ENCODE measurements at regions not wholly inside any gene's neighbourhood (a gene's known extent, or its start where the extent isn't known, plus 50 kb on each side); places are given as distances from the start of the nearest gene placed in this dataset.
"Not testable (repeated sequence)": the region's sequence is repeated elsewhere in the genome, so short reads cannot be mapped to it uniquely, and the experiment has no call there.

DNA sequence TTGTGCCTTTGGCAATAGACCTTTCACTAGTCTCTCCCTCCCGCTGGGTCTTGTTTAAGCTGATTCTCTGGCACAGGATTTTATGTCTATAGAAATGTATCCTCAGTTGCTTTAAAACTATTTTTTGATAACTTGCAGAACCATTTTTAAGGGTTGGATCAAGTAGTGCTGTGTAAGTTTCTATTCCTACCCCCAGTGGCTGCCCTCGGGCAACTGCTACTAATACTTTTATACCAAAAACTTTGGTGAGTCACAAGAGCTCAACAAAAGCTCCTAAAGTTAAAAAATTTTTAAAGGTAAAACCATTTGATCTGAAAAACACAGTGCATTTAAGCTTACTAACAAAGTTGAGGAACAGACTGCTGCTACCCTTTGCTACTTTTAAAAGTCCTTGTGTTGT lies 1460.6 kb upstream of the PCDH7 start:
- no peak for DNase-seq

DNA sequence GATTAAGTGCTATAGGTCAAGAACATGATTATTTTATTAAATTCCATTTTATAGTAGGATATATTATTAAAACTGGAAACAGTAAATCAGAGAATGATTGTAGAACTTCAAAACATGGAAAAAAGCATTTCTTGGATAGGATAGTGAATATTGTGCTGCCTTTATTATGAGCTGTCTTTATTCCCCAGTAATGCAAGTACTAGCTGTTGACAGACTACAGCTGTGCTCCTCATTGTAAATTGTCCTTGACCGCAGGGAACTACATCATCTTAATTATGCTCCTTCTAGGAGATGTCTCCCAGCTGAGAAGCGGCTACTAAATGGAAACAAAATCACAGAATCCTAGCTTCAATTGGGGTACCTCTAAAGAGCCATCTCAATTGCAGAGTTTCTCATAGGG lies 1457.2 kb upstream of the PCDH7 start:
- DNase-seq = no peak

DNA sequence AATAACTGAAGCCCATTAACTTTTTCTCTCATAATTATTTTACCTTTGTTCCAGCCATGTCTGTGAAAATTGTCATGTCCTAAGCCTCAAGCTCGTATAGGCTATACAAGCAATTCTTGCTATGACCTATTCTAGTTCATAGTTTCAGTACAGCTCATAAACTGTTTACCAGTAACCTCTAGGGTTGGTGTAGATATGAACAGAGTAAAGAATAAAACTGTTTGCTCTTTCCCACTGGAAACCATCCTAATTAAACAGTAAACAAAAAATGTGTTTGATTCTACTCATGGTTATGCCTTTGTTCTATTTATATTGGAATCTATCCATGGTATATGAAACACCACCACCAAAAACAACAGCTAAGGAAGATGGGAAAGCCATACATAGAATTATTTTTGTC lies 1444.0 kb upstream of the PCDH7 start:
- DNase-seq = no peak

DNA sequence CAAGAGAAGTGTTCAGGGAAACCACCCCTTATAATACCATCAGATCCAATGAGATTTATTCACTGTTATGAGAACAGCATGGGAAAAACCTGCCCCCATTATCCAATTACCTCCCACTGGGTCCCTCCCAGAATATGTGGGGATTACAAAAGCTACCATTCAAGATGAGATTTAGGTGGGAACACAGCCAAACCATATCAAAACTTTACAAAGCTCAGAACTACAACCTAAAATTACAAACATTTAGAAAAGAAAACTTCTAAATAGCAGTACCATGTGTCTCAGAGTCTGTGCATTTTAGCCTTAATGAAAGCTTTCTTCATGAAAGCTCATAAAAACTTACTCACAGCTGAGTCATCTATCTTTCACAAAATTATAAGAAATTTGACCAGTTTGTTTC lies 1442.8 kb upstream of the PCDH7 start:
- DNase-seq = peak; percentile 3

DNA sequence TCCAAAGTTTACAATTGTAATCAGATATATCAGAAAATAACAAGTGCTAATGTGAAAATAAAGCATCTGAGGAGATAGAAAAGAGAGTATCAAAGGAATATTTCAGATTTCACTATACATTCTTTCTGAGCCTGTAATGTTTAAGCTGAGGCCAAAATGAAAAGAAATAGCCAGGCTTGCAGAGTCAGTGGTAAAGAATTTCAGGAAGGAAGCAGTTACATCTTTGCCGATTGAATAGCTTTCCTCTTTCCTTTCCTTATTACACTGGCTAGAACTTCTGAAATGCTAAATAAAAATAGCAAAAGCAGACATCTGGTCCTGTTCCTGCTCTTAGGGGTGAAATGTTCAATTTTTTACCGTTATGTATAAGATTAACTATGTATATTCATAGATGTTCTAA lies 1441.6 kb upstream of the PCDH7 start:
- DNase-seq = peak; percentile 3

DNA sequence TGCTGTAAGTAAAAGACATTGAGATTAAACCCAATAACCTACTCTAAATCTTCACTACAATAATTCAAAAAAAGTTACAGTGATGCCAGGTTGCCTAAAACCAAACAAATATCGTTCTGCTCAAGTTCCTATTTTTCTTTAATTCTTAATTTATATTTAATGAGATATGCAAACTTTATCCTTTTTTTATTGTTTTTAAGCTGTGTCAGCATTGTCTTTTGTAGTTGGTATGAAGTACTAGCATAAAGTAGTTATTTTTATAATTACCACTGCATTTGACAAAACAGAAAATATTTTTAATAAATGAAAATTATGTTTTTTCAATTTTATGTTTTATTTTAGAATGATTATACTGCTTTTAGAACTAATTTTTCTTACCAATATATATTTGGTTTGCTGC lies 1431.1 kb upstream of the PCDH7 start:
- DNase-seq = no peak

DNA sequence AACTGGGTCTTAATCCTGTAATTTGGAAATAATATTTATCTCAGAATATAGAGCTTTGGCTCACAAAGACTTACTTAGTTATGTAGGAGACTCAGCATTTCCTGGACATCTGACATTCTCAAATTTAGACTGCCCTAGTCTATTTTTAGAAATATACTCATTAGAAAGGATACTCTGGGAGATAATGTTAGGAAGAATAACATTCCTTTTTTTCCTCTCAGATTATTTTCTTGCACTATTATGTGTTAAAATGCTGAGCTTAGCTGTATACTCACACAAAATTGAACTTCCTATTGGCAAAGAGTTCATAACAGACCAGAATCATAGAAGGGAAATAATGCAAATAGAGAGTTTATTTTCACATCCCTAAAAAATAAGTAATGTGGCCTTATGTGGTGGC lies 1424.9 kb upstream of the PCDH7 start:
- DNase-seq = no peak

DNA sequence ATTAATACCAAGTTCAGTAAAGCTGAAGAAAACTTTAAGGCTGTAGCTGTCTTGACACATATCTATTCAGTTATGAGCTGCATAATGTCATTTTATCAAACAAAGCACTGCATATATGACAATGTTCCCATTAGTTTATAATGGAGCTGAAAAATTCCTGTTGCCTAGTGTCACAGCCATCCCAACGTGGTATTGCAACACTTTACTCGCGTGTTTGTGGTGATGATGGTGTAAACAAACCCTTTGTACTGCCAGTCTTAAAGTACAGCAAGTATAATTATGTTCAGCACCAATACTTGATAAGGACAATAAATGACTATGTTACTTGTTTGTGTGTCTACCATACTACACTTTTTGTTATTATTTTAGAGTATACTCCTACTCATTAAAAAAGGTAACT lies 1415.6 kb upstream of the PCDH7 start:
- no peak for DNase-seq

DNA sequence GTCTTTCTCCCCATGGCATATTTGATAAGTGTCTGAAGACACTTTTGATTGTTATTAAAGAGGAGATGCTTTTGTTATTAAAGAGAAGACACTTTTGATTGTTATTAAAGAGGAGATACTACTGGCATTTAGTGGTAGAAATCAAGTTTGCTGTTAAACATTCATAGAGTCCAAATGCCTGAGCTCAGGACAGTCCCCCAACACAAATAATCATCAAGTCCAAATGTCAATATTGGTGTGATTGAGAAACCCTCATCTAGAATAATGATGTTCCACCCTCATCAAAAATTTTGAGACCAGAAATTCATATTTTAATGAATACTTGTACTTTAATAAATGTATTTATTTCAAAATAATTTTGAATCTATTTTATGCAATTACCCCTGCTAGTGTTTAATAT lies 1412.9 kb upstream of the PCDH7 start:
- no peak for DNase-seq

DNA sequence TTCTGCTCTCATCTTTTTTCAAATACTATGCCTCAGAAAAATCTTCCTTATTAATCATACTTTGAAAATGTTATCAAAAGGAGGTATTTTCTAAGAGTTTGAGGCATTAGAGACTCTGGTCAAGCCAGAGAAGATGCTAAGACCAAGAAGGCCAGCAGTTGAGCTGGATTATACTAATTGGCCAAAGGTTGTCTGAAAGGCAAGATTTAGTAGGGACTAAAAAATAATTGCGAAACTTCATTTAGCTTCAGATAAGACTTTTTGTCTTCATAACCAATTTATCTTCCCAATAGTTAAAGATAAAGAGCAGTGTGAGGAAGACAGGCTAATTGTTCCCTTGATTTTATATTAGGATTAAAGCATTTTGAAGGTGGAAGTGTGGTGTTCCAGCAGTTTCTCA lies 1412.4 kb upstream of the PCDH7 start:
- DNase-seq = no peak

DNA sequence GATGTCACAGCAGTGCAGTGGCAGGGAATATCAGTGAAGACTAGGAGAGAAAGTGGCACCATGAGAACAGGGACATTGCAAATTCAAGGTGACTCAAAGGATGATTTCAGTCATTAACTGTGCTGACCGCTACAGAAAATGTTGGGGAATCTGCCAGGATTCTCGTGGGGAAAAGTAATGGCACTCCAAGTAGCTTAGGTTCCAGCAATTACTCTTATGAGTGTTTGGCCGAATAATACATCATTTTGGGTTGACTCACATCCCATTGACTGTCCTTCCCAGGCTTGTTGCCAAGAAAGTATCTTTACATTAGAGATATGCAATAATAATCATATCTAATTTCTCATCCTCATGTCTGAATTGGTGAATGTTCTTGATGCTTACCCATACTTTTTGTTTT lies 1411.1 kb upstream of the PCDH7 start:
- DNase-seq = no peak

DNA sequence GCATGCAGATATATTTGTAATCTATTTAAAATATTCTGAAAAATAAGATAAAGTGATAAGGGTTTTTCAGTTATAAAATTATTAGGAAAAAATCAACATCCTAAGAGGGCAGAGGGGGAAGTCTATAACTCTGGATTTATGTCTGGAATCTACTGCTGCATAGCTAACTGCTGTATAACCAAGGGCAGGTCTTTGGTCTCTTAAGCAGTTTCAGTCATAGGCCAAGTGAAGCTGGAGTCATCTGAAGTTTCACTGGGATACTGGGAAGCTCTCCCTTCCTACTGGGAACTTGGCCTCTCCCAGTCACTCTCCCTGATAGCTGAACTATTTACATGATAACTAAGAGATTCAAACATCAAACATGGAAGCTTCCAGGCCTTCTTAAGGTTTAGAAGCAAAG lies 1409.9 kb upstream of the PCDH7 start:
- no peak for DNase-seq

DNA sequence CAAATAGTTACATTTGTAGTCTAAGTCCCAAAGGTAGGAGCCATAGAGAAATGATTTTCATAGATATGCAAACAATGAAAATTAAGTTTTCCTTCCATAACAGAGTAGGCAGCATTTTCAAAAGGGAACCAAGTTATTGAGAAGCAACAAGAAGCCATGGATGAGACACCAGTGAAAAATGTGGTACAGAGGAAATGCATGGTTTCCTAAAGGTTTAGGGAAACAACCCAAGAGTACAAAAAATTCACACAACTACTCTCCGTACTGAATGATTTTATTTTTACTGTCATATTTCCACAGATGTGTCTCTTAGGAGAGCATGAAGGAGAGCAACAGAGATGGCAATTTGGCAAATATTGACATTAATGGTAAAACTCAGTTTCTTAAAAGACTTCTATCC lies 1408.9 kb upstream of the PCDH7 start:
- no peak for DNase-seq

DNA sequence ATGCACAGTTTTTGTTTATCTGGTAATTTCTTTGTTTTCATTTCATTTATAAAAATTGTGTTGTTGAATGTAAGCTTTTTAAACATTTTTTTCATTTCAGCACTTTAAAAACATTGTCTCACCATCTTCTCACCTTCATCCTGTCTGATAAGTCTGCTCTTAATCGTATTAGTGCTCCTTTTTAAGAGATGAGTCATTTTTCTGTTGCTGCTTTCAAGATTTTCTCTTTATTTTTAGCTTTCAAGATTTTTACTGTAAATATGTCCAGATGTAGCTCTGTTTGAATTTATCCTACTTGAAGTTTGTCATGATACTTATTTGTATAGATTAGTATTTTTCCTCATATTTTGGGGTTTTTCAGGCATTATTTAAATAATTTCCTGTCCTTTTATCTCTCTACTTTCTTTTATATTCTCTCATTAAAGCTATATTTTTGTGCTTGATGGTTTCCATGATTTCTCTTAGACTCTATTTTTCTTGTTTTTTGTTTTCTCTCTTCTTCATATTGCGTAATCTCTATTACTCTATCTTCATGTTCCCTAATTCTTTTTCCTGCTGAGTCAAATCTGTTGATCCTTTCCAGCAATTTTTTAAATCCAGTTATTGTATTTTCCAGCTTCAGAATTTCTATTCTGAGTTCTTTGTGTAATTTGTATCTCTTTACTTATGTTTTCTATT lies 1400.4 kb upstream of the PCDH7 start:
- DNase-seq = no peak

DNA sequence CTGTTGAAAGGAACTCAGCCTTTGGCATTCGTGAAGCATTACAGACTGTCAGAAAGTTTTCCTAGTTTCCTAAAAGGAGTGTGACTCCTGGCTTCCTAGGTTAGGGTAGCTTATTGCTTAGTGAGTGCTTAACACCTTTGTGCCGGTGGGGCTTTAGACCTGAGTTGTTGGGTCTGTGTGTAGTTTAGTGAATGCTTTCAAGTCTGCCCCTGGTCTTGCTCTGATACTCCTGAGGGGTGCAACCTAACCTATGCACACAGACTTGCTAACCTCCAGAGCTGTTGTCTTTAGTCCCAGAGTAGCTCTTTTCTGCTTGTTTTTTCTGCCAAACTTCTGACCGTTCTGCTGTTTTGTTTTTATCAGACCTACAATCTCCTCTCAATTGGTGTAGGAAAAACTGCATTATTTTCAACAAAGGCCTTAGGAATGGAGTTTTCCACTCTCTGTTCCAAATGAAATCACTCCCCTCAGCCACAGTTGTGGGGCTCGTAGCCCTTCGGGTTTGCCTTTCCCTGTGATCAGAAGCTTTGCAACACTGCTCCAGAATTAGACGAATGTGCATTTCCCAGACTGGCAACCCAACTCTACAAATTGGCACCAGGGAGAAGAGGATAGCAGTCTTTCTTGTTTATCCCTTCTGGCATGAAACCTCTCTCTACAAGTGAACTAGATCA lies 1399.1 kb upstream of the PCDH7 start:
- no peak for DNase-seq

DNA sequence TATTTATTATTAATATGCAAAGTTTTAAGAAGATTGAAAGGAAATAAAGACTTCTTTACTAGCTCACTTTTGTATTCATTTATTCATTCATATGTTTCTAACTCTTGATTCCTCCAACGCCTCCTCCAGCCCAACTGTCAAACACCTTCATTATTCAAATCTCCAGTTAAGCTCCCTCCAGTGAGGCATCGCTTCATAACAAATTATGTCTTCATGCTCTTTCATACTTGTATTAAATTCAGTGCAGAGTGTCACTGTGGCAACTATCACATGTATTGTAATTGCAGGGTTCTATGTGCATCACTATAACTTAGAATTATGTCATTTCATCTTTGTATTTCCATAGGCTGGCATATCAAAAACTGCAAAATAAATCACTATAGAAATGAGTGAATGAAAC lies 1394.2 kb upstream of the PCDH7 start:
- DNase-seq = no peak

DNA sequence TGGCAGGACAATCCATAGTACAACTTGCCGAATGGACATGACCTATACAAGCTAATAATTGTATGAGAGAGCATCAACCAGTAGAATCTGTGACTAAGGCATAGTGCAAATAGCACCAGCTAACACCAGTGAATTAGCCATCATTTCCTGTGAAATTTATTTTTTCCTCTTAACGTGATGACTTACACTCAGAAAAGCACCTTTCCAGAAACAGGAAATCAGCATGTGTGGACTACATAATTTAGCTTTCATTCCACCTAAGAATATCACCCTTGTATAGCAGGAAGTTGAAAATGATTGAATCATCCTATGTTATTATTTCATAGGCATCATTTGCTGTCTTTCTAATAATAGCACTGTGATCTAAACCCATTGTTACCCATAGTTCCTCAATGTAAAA lies 1393.4 kb upstream of the PCDH7 start:
- DNase-seq = no peak

DNA sequence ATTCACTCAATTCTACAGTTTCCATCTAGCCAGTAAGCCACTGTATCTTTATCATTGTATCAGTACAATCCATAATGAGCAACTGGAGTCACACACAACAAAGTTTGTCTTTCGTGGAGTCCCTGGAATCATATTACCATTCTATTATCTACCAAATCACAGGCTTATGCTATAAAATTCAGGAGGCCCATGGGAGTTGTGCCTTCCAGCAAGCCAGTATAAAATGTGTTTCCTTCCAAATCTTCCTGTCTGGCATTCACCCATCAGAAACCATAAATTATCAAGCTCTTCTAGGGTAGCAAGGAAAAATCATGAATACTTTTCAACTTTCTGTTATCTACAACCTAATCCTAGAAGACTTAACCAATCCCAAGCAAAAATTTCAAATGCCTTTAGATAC lies 1383.3 kb upstream of the PCDH7 start:
- DNase-seq = no peak

DNA sequence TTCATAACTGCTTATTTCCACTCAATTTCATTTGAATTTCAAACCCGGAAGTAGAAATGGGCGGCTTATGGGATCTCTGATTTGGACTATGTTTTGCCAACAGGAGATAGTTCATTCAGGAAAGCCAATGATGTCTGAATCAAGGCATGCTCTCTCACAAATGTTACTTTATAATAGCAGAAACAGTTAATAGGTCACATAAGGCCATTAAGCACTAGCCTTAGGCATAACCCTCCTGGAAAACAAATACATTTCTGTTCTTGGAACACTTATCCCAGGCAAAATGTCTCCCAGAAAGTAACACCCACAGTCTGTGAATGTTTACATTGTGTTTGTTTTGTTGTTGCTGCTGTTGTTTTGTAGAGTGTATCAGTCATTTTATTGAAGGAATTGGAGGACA lies 1347.2 kb upstream of the PCDH7 start:
- DNase-seq = no peak

DNA sequence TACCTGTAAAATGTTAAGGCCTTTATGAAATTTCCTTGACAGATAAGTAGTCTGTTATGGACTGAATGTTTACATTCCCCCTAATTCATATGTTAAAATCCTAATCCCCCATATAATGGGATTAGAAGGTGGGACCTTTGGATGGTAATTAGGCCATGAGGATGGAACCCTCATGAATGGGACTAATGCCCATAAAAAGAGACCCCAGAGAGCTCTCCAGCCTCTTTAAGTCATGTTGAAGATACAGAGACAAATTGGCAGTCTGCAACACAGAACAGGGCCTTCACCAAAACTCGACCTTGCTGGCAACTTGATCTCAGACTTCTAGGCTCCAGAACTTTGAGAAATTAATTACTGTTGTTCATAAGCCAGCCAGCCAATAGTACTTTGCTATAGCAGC lies 1344.5 kb upstream of the PCDH7 start:
- DNase-seq = no peak

DNA sequence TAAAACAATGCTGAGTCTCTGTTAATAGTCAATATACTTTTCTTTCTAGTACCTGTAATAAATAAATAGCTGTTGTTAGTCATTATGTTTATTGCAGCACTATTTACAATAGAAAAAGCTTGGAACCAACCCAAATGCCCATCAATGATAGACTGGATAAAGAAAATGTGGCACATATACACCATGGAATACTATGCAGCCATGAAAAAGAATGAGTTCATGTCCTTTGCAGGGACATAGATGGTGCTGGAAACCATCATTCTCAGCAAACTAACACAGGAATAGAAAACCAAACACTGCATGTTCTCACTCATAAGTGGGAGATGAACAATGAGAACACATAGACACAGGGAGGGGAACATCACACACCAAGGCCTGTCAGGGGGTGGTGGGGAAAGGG lies 1341.9 kb upstream of the PCDH7 start:
- not testable (repeated sequence) for DNase-seq

DNA sequence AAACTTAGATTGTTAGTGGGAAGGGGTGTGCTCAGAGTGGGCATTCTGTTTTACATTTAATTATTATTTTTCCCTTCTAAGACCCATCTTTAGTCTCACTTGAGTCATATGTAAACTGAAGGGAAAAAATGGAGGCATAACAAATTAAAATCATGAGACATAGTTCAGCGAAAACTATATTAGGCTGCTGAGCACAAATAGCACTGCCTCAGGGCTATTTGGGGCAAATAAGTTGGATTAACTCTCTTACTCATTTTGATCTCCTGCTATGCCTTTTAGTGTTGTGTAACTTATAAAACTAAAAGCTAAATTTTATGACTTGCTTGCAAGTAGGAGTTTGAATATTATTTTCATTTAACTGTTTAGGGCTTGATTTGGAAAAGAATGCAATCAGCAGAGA lies 1329.2 kb upstream of the PCDH7 start:
- DNase-seq = no peak

DNA sequence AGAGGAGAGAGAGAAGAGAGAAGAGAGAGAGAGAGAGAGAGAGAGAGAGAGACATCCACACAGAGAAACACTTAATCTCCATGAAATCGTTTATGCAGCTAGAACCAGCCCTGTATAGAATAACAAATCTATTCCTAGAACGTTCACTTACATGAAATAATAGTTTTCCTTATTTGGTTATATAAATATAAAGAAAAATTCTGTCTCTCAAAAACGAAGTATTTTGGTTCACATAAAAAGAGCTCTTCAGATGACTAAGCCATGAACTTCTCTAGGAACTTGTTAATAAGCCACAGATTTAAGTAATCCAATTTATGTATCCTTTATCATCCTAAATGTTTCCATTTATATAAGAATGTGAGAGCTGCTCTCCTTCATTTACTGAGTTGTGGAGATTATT lies 1315.1 kb upstream of the PCDH7 start:
- no peak for DNase-seq

DNA sequence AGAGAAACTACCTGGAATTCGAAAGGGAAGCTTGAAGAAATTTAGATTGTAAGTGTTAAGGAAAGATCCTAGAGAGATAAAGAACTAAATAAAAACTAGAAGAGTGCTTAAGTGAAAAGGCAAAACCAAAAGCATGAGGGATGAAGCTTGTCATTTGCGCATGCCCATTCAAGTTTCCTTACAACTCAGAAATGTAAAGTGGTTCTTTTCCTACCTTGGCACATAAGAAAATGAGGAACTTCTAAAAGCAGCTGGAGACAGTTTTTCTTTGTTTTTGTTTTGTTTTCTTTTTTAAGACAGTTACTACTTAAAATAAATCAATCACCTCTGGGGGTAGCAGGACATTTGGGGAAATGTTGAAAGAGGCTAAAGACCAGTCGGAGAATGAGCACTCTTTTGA lies 1304.4 kb upstream of the PCDH7 start:
- DNase-seq = no peak

Data from amniotic stem cell (primary cell).